H1 (cell line): ENCODE measurements at regions not wholly inside any gene's neighbourhood (a gene's known extent, or its start where the extent isn't known, plus 50 kb on each side); places are given as distances from the start of the nearest gene placed in this dataset.

Experiments used
- CTCF ChIP-seq, 3 experiments: IDR thresholded peaks; 1 replicate in 2 of 3; 2 replicates in 1 of 3; pipeline versions ENCODE4 v1.5.1 to v1.6.1; 2011; ENCODE audit warnings: low read length in 3 of 3, mild to moderate bottlenecking in 3 of 3, inconsistent platforms in 2 of 3, low read depth in 1 of 3, moderate library complexity in 1 of 3; ENCODE audit not compliant: insufficient read depth in 1 of 3; ENCODE audit errors: control extremely low read depth in 1 of 3
- HDAC6 ChIP-seq: IDR thresholded peaks from one replicate; pipeline ENCODE4 v1.7.1; 2012; ENCODE audit warnings: low read depth, mild to moderate bottlenecking, inconsistent platforms, low read length, moderate library complexity
- NANOG ChIP-seq: IDR thresholded peaks from 2 replicates; pipeline ENCODE4 v1.6.1; 2011; ENCODE audit warnings: low read length, low read depth, mild to moderate bottlenecking, inconsistent platforms; ENCODE audit not compliant: insufficient read depth, poor library complexity, severe bottlenecking
- POLR2AphosphoS5 ChIP-seq: IDR thresholded peaks from 2 replicates; pipeline ENCODE4 v1.6.1; 2011; ENCODE audit warnings: low read depth, low read length
- TBP ChIP-seq: IDR thresholded peaks from 2 replicates; pipeline ENCODE4 v1.6.1; 2011; ENCODE audit warnings: low read depth, low read length, improper control_type of control experiment

- TF ChIP-seq CTCF (IDR thresholded peaks at IDR 0.05; ENCODE audit: control extremely low read depth in 1 of 3, insufficient read depth in 1 of 3, low read depth in 1 of 3, low read length in 3 of 3) (no peak), POLR2AphosphoS5 (no peak), TBP (no peak), NANOG (no peak), HDAC6 (no peak)
Measured at GRCh38 chr1:98325646-98326440, 335.7 kb upstream of the SNX7 start (continued).
